CD14-positive monocyte (primary cell): ENCODE measurements at regions not wholly inside any gene's neighbourhood (a gene's known extent, or its start where the extent isn't known, plus 50 kb on each side); places are given as distances from the start of the nearest gene placed in this dataset.
"Not testable (repeated sequence)": the region's sequence is repeated elsewhere in the genome, so short reads cannot be mapped to it uniquely, and the experiment has no call there.

Source experiments
- DNase-seq, 3 donors: peaks; one replicate each; pipeline ENCODE4 v3.0.0-alpha.2; 2011 to 2022
- H2AFZ ChIP-seq: 2 replicates; pipeline ENCODE4 v1.6.0; 2012; ENCODE audit warnings: mild to moderate bottlenecking, low read depth, low read length, inconsistent platforms; ENCODE audit not compliant: insufficient read depth, poor library complexity, severe bottlenecking
- H3K27ac ChIP-seq, 2 donors: 1 replicate in 1 of 2; 2 replicates in 1 of 2; pipeline ENCODE4 v1.5.1; 2012 to 2013; ENCODE audit warnings: low read length in 2 of 2, control low read depth in 1 of 2, inconsistent platforms in 1 of 2, low read depth in 1 of 2, mild to moderate bottlenecking in 1 of 2
- H3K27me3 ChIP-seq, 2 donors: one replicate each; pipeline versions ENCODE4 v1.6.0 to v1.6.1; 2011 to 2013; ENCODE audit warnings: low read length in 2 of 2; ENCODE audit not compliant: control insufficient read depth in 2 of 2, insufficient read depth in 2 of 2
- H3K36me3 ChIP-seq, 2 donors: replicated peaks in 1 of 2; 1 replicate in 1 of 2; 2 replicates in 1 of 2; pipeline versions ENCODE4 v1.5.1 to v1.6.1; 2012 to 2013; ENCODE audit warnings: low read length in 2 of 2, control low read depth in 1 of 2, inconsistent platforms in 1 of 2, mild to moderate bottlenecking in 1 of 2; ENCODE audit not compliant: insufficient read depth in 2 of 2, control insufficient read depth in 1 of 2
- H3K4me1 ChIP-seq, 2 donors: 1 replicate in 1 of 2; 2 replicates in 1 of 2; pipeline versions ENCODE4 v1.5.1 to v1.6.1; 2012 to 2013; ENCODE audit warnings: low read length in 2 of 2, control low read depth in 1 of 2, inconsistent platforms in 1 of 2, mild to moderate bottlenecking in 1 of 2, moderate library complexity in 1 of 2; ENCODE audit not compliant: insufficient read depth in 2 of 2, control insufficient read depth in 1 of 2
- H3K4me2 ChIP-seq: replicated peaks from 2 replicates; pipeline ENCODE3; 2012; ENCODE audit warnings: low read length, moderate library complexity, mild to moderate bottlenecking; ENCODE audit not compliant: poor library complexity, severe bottlenecking; ENCODE audit errors: extremely low read depth
- H3K4me3 ChIP-seq, 3 experiments: fragments of 200-600 bp in 1 of 3; sonication (generic) in 1 of 3; replicated peaks in 1 of 3; 1 replicate in 2 of 3; 2 replicates in 1 of 3; pipeline ENCODE4 v1.5.1; 2011 to 2013; ENCODE audit warnings: low read length in 3 of 3, mild to moderate bottlenecking in 3 of 3, control low read depth in 2 of 3, low read depth in 2 of 3, inconsistent platforms in 1 of 3, moderate library complexity in 1 of 3
- H3K79me2 ChIP-seq: 2 replicates; pipeline ENCODE4 v1.6.0; 2012; ENCODE audit warnings: mild to moderate bottlenecking, control low read depth, inconsistent platforms, low read length, moderate library complexity; ENCODE audit not compliant: insufficient read depth
- H3K9ac ChIP-seq: 2 replicates; pipeline ENCODE4 v1.6.0; 2017; ENCODE audit warnings: low read length, mild to moderate bottlenecking; ENCODE audit not compliant: insufficient read depth, poor library complexity, severe bottlenecking
- H3K9me3 ChIP-seq, 2 donors: replicated peaks in 1 of 2; 1 replicate in 1 of 2; 2 replicates in 1 of 2; pipeline versions ENCODE4 v1.5.1 to v1.6.1; 2012 to 2013; ENCODE audit warnings: low read length in 2 of 2, control low read depth in 1 of 2; ENCODE audit not compliant: control insufficient read depth in 1 of 2, insufficient read depth in 1 of 2
- H4K20me1 ChIP-seq: 2 replicates; pipeline ENCODE4 v1.6.0; 2012; ENCODE audit warnings: mild to moderate bottlenecking, low read length, control low read depth, moderate library complexity; ENCODE audit not compliant: insufficient read depth
- H3K27ac Mint-ChIP-seq, 7 donors: one replicate each; pipeline ENCODE4 v1.8.0; 2020; ENCODE audit warnings: mild to moderate bottlenecking in 7 of 7, mixed read lengths in 7 of 7, moderate library complexity in 6 of 7, inconsistent platforms in 2 of 7
- H3K27me3 Mint-ChIP-seq, 3 donors: one replicate each; pipeline ENCODE4 v1.8.0; 2021 to 2022; ENCODE audit warnings: low read depth in 3 of 3, mild to moderate bottlenecking in 3 of 3, mixed read lengths in 3 of 3, moderate library complexity in 3 of 3, inconsistent platforms in 1 of 3
- H3K36me3 Mint-ChIP-seq, 2 donors: one replicate each; pipeline ENCODE4 v1.8.0; 2020; ENCODE audit warnings: mixed read lengths in 2 of 2, inconsistent platforms in 1 of 2, mild to moderate bottlenecking in 1 of 2
- H3K4me1 Mint-ChIP-seq: one replicate; pipeline ENCODE4 v1.8.0; 2020; ENCODE audit warnings: mild to moderate bottlenecking, mixed read lengths
- H3K4me3 Mint-ChIP-seq, 2 donors: one replicate each; pipeline ENCODE4 v1.8.0; 2020; ENCODE audit warnings: mild to moderate bottlenecking in 2 of 2, mixed read lengths in 2 of 2, moderate library complexity in 1 of 2
- H3K9me3 Mint-ChIP-seq, 7 donors: one replicate each; pipeline ENCODE4 v1.8.0; 2020 to 2022; ENCODE audit warnings: mixed read lengths in 7 of 7, mild to moderate bottlenecking in 6 of 7, moderate library complexity in 6 of 7, inconsistent platforms in 2 of 7
- CTCF ChIP-seq: fragments of 200-600 bp; IDR thresholded peaks from one replicate; pipeline ENCODE4 v1.8.0; 2022; ENCODE audit warnings: antibody characterized with exemption, mild to moderate bottlenecking
- WGBS: methylation state at CpG from one replicate; pipeline ENCODE4 v1.1.5; 2013; ENCODE audit warnings: missing lambda C conversion rate; ENCODE audit not compliant: insufficient coverage; 5-methylcytosine and 5-hydroxymethylcytosine counted together
- intact Hi-C, 2 donors: fragments of 100-400 bp; cut with micrococcal nuclease; formaldehyde crosslinking; loops; one replicate each; pipeline versions ENCODE4 v1.15.0 to v1.15.1; 2023

- Histone ChIP-seq H3K27ac (no peak overlapping the region), H4K20me1 (no peaks in the 10 kb centered on the region), H3K9me3 (no peaks in the 10 kb centered on the region), H3K9ac (no peak overlapping the region), H2AFZ (no peak overlapping the region), H3K4me2 (no peak overlapping the region), H3K4me3 (no peak overlapping the region), H3K27me3 (no peaks in the 10 kb centered on the region), H3K4me1 (no peaks in the 10 kb centered on the region), H3K79me2 (no peaks in the 10 kb centered on the region), H3K36me3 (no peaks in the 10 kb centered on the region)
- H3K36me3 Mint-ChIP-seq = no peaks in the 10 kb centered on the region
- H3K4me1 Mint-ChIP-seq = no peaks in the 10 kb centered on the region
- intact Hi-C loops = no loop called here
- H3K27ac Mint-ChIP-seq = no peak overlapping the region
- no peak overlapping the region for H3K4me3 Mint-ChIP-seq
- peaks cover 0 to 5% (median 0%) of the 10 kb centered on the region in 3 donors for H3K27me3 Mint-ChIP-seq
- peaks cover 0 to 7% (median 0%) of the 10 kb centered on the region in 7 donors for H3K9me3 Mint-ChIP-seq
- no peak for DNase-seq
- no peak for TF ChIP-seq CTCF
These were observed 222.1 kb downstream of the DEPDC1B start for GRCh38 chr5:60477849-60478248.

- Histone ChIP-seq H3K4me2 (no peak overlapping the region), H3K9me3 (no peaks in the 10 kb centered on the region), H3K27ac (no peak overlapping the region), H3K9ac (no peak overlapping the region), H3K4me1 (no peaks in the 10 kb centered on the region), H4K20me1 (no peaks in the 10 kb centered on the region), H2AFZ (no peak overlapping the region), H3K79me2 (no peaks in the 10 kb centered on the region), H3K4me3 (no peak overlapping the region), H3K36me3 (no peaks in the 10 kb centered on the region), H3K27me3 (no peaks in the 10 kb centered on the region)
- DNase-seq = no peak
- H3K4me1 Mint-ChIP-seq = no peaks in the 10 kb centered on the region
- intact Hi-C loops = no loop called here
- 94% methylated on average over 3 of the region's 3 CpGs for whole genome bisulfite sequencing
- TF ChIP-seq CTCF = no peak
- peaks cover 2 to 10% (median 4%) of the 10 kb centered on the region in 7 donors for H3K9me3 Mint-ChIP-seq
- peaks cover 0 to 3% (median 2%) of the 10 kb centered on the region in 3 donors for H3K27me3 Mint-ChIP-seq
- H3K4me3 Mint-ChIP-seq = no peak overlapping the region
- H3K27ac Mint-ChIP-seq = no peak overlapping the region
- H3K36me3 Mint-ChIP-seq = no peaks in the 10 kb centered on the region
These were observed 226.3 kb downstream of the DEPDC1B start for GRCh38 chr5:60473654-60474053.

- H3K4me1 ChIP-seq, H3K79me2 ChIP-seq, H3K27me3 ChIP-seq, H3K27me3 Mint-ChIP-seq, H3K9me3 Mint-ChIP-seq, H3K27ac Mint-ChIP-seq, H3K36me3 ChIP-seq, intact Hi-C loops, H3K36me3 Mint-ChIP-seq, H3K9me3 ChIP-seq, H3K4me2 ChIP-seq, H2AFZ ChIP-seq, H3K4me3 ChIP-seq, DNase-seq, H4K20me1 ChIP-seq, H3K4me1 Mint-ChIP-seq, H3K27ac ChIP-seq, H3K4me3 Mint-ChIP-seq, H3K9ac ChIP-seq: not testable (repeated sequence)
These were observed 226.9 kb downstream of the DEPDC1B start for GRCh38 chr5:60473027-60473426.
